Cardiac fibroblast (primary cell): ENCODE measurements at regions not wholly inside any gene's neighbourhood (a gene's known extent, or its start where the extent isn't known, plus 50 kb on each side); places are given as distances from the start of the nearest gene placed in this dataset.
A peak's percentile ranks its signal among the peaks of the same experiment; 100 is the strongest.

ENCODE experiments used
- DNase-seq, 2 donors: peaks; one replicate each; pipeline versions ENCODE4 v3.0.0 to v3.0.0-alpha.2; 2010; ENCODE audit warnings: low read depth in 2 of 2
- H3K4me3 ChIP-seq, 2 donors: replicated peaks in 1 of 2; 1 replicate in 1 of 2; 2 replicates in 1 of 2; pipeline ENCODE4 v1.5.1; 2011; ENCODE audit warnings: low read depth in 2 of 2, low read length in 2 of 2, mild to moderate bottlenecking in 2 of 2, moderate library complexity in 1 of 2
- CTCF ChIP-seq: IDR thresholded peaks from one replicate; pipeline ENCODE4 v1.5.1; 2011; ENCODE audit warnings: low read depth, mild to moderate bottlenecking, low read length, inconsistent platforms

- DNase-seq = peak in 1 of 2 donors; percentile 24
- H3K4me3 ChIP-seq = no peak overlapping the region
- no peak for TF ChIP-seq CTCF
Observed at GRCh38 chr3:25023876-25024275, 404.2 kb upstream of the RARB start.

- no peak overlapping the region for H3K4me3 ChIP-seq
- no peak for TF ChIP-seq CTCF
- peak in 1 of 2 donors; percentile 40 for DNase-seq
Observed at GRCh38 chr3:25025236-25025635, 402.8 kb upstream of the RARB start.

- DNase-seq = no peak
- no peak for TF ChIP-seq CTCF
- H3K4me3 ChIP-seq = no peak overlapping the region
Observed at GRCh38 chr3:25027650-25028049, 400.4 kb upstream of the RARB start.

GRCh38 chr3:25029820-25030219, 398.2 kb upstream of the RARB start:
- H3K4me3 ChIP-seq = no peak overlapping the region
- no peak for TF ChIP-seq CTCF
- no peak for DNase-seq

- no peak for TF ChIP-seq CTCF
- DNase-seq = no peak
Observed at GRCh38 chr3:25032344-25032743, 395.7 kb upstream of the RARB start.

GRCh38 chr3:25033407-25034029, 394.5 kb upstream of the RARB start:
- peak; percentile 7 to 38 for DNase-seq
- TF ChIP-seq CTCF = peak; percentile 45
- no peak overlapping the region for H3K4me3 ChIP-seq

More at GRCh38 chr3:25032344-25032743, 395.7 kb upstream of the RARB start:
- H3K4me3 ChIP-seq = no peak overlapping the region

- DNase-seq = peak; percentile 5 to 46
Observed at GRCh38 chr3:25035526-25035925, 392.5 kb upstream of the RARB start.

More at GRCh38 chr3:25035526-25035925, 392.5 kb upstream of the RARB start:
- H3K4me3 ChIP-seq = no peak overlapping the region
- TF ChIP-seq CTCF = no peak
